DND-41 (cell line): ENCODE measurements at regions not wholly inside any gene's neighbourhood (a gene's known extent, or its start where the extent isn't known, plus 50 kb on each side); places are given as distances from the start of the nearest gene placed in this dataset.
A peak's percentile ranks its signal among the peaks of the same experiment; 100 is the strongest.

Source experiments
- ATAC-seq: fragments of 200-7000 bp; cut with Tn5 transposase; 3 replicates; pipeline ENCODE4 v1.9.1; 2021; ENCODE audit warnings: low read depth; ENCODE audit not compliant: insufficient read depth
- DNase-seq: peaks from one replicate; pipeline ENCODE4 v3.0.0-alpha.2; 2020
- H2AFZ ChIP-seq: 2 replicates; pipeline ENCODE4 v1.6.0; 2012; ENCODE audit warnings: low read depth, low read length
- H3K27ac ChIP-seq: 2 replicates; pipeline ENCODE4 v1.5.1; 2012; ENCODE audit warnings: low read length, inconsistent platforms
- H3K27me3 ChIP-seq: fragments of 200-600 bp; sonication (generic); 2 replicates; pipeline ENCODE4 v1.6.0; 2012; ENCODE audit warnings: low read length, mild to moderate bottlenecking, inconsistent platforms; ENCODE audit not compliant: insufficient read depth, poor library complexity
- H3K36me3 ChIP-seq: 2 replicates; pipeline ENCODE4 v1.5.1; 2012; ENCODE audit warnings: low read length, inconsistent platforms; ENCODE audit not compliant: insufficient read depth
- H3K4me1 ChIP-seq: 2 replicates; pipeline ENCODE4 v1.5.1; 2012; ENCODE audit warnings: mild to moderate bottlenecking, low read length; ENCODE audit not compliant: insufficient read depth
- H3K4me2 ChIP-seq: 2 replicates; pipeline ENCODE4 v1.6.0; 2012; ENCODE audit warnings: mild to moderate bottlenecking, moderate library complexity, low read length, inconsistent platforms; ENCODE audit not compliant: insufficient read depth
- H3K4me3 ChIP-seq, 2 experiments: fragments of 200-600 bp in 1 of 2; shearing (Covaris generic) in 1 of 2; 2 replicates each; pipeline ENCODE4 v1.5.1; 2012 to 2016; ENCODE audit warnings: inconsistent platforms in 2 of 2, low read length in 2 of 2, mild to moderate bottlenecking in 2 of 2, low read depth in 1 of 2, moderate library complexity in 1 of 2
- H3K79me2 ChIP-seq: 2 replicates; pipeline ENCODE4 v1.6.0; 2012; ENCODE audit warnings: low read length, inconsistent platforms; ENCODE audit not compliant: insufficient read depth
- H3K9ac ChIP-seq: 2 replicates; pipeline ENCODE4 v1.6.0; 2012; ENCODE audit warnings: low read depth, mild to moderate bottlenecking, inconsistent platforms, low read length, moderate library complexity
- H3K9me3 ChIP-seq: 2 replicates; pipeline ENCODE4 v1.5.1; 2012; ENCODE audit warnings: low read length, moderate library complexity, mild to moderate bottlenecking, inconsistent platforms; ENCODE audit not compliant: insufficient read depth, severe bottlenecking
- H4K20me1 ChIP-seq: 2 replicates; pipeline ENCODE4 v1.6.0; 2012; ENCODE audit warnings: low read length; ENCODE audit not compliant: insufficient read depth
- EZH2 ChIP-seq: IDR thresholded peaks from 3 replicates; pipeline ENCODE4 v1.6.1; 2012; ENCODE audit warnings: borderline replicate concordance, low read depth, mild to moderate bottlenecking, moderate library complexity, low read length, inconsistent platforms; ENCODE audit not compliant: severe bottlenecking
- TF ChIP-seq, protein P1 (sequence below): IDR thresholded peaks from 2 replicates; pipeline ENCODE4 v1.5.1; 2012; ENCODE audit warnings: borderline replicate concordance, low read length, moderate library complexity, mild to moderate bottlenecking; ENCODE audit not compliant: poor library complexity, severe bottlenecking; ENCODE audit errors: extremely low read depth

DNA sequence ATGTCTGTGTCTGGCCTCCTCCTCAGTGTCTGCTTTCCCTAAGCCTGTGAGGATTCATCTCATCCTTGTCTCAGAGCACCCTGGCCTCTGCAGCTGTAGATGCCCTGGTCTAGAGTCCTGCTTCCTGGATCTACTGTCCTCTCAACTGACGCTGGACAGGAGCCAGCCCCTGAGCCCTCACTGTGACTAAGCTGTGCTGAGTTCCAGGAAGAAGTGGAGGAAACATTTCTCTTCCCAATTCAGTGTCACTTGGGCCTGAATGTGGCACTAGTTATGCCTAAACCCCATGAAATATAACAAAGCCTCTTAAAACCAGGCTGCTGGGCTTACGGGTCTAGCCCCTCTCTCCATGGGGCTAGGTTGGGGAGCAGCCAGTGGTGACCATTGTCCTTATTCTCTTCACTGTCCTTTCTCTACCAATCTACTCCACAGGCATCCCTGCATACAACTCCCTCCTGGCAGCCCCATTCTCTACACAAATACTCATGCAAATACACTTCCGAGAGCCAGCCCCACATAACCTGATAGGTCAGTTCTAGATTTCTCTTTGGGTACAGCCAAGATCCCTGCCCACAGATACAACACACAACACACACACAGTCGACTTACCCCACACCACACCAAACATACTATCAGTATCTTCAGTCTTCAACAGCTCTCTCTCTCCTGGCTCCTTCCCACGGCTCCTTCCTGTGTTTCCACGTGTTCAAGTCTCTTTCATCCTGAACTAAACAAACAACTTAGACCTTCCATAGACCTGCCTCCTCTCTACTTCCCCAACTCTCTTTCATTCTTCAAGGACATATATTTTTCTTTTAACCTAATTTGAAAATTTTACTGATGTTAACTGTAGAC, 220.8 kb downstream of the SNX18 start:
- no peak overlapping the region for H3K27ac ChIP-seq

GRCh38 chr5:54736003-54736797, 218.6 kb downstream of the SNX18 start:
- no peaks in the 10 kb centered on the region for H3K79me2 ChIP-seq
- H3K4me1 ChIP-seq, result peaks cover 8% of the 10 kb centered on the region
- ATAC-seq (no peak), DNase-seq (no peak)
- no peak overlapping the region for H3K4me2 ChIP-seq
- no peak overlapping the region for H3K27ac ChIP-seq
- H3K4me3 ChIP-seq, result no peak overlapping the region
- no peaks in the 10 kb centered on the region for H3K27me3 ChIP-seq
- TF ChIP-seq, protein P1, sequence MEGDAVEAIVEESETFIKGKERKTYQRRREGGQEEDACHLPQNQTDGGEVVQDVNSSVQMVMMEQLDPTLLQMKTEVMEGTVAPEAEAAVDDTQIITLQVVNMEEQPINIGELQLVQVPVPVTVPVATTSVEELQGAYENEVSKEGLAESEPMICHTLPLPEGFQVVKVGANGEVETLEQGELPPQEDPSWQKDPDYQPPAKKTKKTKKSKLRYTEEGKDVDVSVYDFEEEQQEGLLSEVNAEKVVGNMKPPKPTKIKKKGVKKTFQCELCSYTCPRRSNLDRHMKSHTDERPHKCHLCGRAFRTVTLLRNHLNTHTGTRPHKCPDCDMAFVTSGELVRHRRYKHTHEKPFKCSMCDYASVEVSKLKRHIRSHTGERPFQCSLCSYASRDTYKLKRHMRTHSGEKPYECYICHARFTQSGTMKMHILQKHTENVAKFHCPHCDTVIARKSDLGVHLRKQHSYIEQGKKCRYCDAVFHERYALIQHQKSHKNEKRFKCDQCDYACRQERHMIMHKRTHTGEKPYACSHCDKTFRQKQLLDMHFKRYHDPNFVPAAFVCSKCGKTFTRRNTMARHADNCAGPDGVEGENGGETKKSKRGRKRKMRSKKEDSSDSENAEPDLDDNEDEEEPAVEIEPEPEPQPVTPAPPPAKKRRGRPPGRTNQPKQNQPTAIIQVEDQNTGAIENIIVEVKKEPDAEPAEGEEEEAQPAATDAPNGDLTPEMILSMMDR, result no peak
- TF ChIP-seq EZH2, result no peak
- H3K9me3 ChIP-seq, result no peaks in the 10 kb centered on the region
- no peaks in the 10 kb centered on the region for H3K36me3 ChIP-seq
- no peaks in the 10 kb centered on the region for H4K20me1 ChIP-seq
- H2AFZ ChIP-seq, result no peak overlapping the region
- no peak overlapping the region for H3K9ac ChIP-seq

More for the DNA sequence above, 220.8 kb downstream of the SNX18 start:
- ATAC-seq (peak; percentile 35; the same call in 1 of the 3 replicates), DNase-seq (no peak)
- H3K79me2 ChIP-seq, result no peaks in the 10 kb centered on the region
- no peak for TF ChIP-seq EZH2
- TF ChIP-seq, protein P1, result no peak
- no peaks in the 10 kb centered on the region for H3K9me3 ChIP-seq
- H3K4me3 ChIP-seq, result no peak overlapping the region
- H2AFZ ChIP-seq, result no peak overlapping the region
- H3K4me2 ChIP-seq, result no peak overlapping the region
- H4K20me1 ChIP-seq, result no peaks in the 10 kb centered on the region
- no peaks in the 10 kb centered on the region for H3K27me3 ChIP-seq
- no peaks in the 10 kb centered on the region for H3K36me3 ChIP-seq
- peaks cover 12% of the 10 kb centered on the region for H3K4me1 ChIP-seq
- no peak overlapping the region for H3K9ac ChIP-seq

GRCh38 chr5:54733101-54733500, 215.5 kb downstream of the SNX18 start:
- Histone ChIP-seq H3K4me1 (no peaks in the 10 kb centered on the region), H3K9me3 (no peaks in the 10 kb centered on the region), H3K79me2 (no peaks in the 10 kb centered on the region), H3K36me3 (no peaks in the 10 kb centered on the region), H4K20me1 (no peaks in the 10 kb centered on the region), H2AFZ (no peak overlapping the region), H3K27ac (no peak overlapping the region), H3K4me2 (no peak overlapping the region), H3K9ac (no peak overlapping the region), H3K27me3 (no peaks in the 10 kb centered on the region), H3K4me3 (no peak overlapping the region)
- DNase-seq, result no peak
- ATAC-seq, result no peak
- TF ChIP-seq EZH2, result no peak
- TF ChIP-seq, protein P1, result no peak
